Stimulated activated CD4-positive, alpha-beta T cell treated with anti-CD3 and anti-CD28 coated beads, TNF-alpha, amount 100 ng/mL, for 24 hours (primary cell): ENCODE measurements at regions not wholly inside any gene's neighbourhood (a gene's known extent, or its start where the extent isn't known, plus 50 kb on each side); places are given as distances from the start of the nearest gene placed in this dataset.

Experiments
- DNase-seq, 3 experiments: peaks; one replicate each; pipeline ENCODE4 v3.0.0-alpha.2; 2020; ENCODE audit warnings: low read depth in 3 of 3

DNA sequence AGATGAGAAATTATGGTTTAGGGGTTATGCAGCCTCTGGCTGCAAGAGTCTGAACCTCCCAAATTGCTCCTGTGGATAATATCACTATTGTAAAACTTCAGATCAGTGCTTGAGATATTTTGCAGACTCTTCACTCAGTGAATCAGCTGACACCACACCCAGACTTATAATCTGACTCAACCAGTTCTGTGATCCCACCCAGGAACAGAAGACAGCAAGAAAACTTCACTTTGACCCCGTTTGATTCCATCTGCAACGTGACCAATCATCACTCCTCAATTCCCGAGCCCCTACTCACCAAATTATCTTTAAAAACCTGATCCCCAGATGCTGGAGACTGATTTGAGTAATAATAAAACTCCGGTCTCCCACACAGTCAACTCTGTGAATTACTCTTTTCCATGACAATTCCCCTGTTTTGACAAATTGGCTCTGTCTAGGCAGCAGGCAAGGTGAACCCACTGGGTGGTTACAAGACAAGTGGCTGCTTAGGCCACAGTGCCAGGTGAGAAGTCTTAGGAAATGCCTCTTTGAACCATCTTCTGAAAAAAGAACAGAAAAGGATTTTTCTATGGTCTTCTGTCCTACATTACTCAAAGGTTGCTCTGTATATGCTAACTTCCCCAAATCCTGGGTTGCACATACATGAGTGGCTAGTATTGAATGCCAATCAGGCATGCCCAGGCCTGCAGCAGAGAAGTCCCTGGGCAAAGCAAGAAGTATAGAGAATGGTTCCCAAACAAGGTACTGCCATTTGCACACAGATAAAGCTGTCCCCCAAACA lies 588.0 kb downstream of the PRELID2 start:
- no peak for DNase-seq

DNA sequence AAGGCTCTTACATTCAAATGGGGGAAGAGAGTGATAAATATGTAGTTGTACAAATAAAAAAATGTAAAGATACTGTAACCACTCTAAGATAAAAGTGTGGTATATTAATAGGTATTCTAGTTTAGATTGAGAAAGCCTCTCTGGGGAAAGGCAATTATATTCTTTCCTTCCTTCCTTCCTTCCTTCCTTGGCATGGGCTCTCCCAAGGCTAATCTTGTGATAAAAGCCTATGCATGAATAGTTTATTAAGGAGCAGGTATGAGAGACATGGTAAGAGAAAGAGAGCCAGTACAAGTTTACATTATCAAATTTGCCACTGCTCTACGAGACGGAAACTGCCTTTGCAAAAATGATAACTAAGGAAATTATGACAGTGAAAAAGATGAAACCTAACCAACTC lies 588.8 kb downstream of the PRELID2 start:
- DNase-seq, result no peak

- no peak for DNase-seq
Measured at GRCh38 chr5:145245354-145245753, 589.8 kb downstream of the PRELID2 start.

GRCh38 chr5:145244788-145245187 lies 590.4 kb downstream of the PRELID2 start:
- no peak for DNase-seq

GRCh38 chr5:145244251-145244650 lies 590.9 kb downstream of the PRELID2 start:
- no peak for DNase-seq

DNA sequence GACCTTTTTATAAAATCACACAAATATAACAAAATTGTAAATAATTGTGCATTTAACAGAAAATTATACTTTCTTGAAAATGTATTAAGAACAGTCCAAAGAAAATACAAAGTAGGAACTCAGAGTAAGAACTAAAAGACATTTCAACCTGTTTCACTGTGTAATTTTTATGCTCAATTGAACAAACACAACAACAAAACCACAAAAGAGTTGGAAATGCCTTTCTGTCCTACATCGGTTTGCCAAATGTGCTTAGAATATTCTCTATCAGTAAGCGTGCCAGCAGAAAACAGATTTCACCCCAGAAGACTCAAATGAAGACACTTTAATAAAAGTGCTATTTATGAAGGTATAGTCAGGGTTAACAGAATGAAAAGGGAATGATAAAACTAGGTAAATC lies 592.1 kb downstream of the PRELID2 start:
- DNase-seq, result no peak

- DNase-seq, result no peak
Measured at GRCh38 chr5:145242551-145242950, 592.6 kb downstream of the PRELID2 start.

DNA sequence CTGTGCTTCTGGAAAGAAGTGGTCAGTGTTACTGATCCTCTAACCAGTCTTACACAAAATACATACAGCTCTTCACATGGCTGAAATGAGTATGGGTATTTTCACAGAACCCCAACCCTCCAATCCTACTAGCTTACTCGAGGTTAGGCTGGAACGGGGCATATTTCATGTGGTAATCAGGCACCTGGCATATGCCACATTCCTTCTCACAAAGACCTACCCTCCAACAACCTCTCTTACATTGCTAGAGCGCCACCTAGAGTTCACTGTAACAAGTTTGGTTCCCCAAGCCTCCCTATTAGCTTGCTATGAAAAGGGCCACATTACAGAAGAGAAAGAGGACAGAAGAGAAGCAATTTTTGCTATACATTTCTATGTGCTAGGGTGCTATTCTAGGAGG lies 597.3 kb downstream of the PRELID2 start:
- DNase-seq, result no peak

DNA sequence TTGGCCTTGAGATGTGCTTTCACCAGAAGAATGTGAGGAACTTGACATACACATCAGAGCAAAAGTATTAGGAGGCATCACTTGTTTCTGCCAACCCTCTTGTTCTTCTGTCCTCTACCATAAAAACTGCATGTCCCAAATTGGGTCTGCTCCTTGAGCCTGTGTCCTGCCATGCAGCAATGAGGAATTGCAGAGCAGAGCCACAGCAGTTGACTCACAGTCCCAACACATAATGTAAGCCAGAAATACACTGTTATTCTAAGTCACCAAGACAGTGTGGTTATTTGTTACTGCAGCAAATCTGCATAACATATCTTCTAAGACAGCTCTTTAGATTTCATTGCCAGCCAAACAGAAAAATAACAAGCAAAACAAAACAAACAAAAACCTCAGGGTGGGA lies 598.2 kb downstream of the PRELID2 start:
- no peak for DNase-seq

DNA sequence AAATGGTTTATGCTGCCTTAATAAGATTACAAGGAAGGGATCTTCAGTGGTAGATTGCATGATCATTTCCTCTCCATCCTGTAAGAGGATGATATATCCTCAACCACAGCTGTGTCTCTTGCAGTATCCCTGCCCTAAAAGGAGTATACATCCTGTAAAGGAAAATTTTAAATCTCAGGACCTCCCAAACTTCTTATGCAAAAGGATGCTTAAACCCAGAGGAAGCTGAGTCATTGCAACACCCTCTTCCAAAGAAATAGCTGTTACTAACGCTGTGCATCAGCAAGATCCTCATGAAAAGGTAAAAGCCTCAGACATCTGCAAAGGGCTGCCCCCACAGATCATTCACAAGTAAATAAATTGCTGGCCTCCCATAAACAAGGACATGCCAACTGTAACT lies 599.0 kb downstream of the PRELID2 start:
- DNase-seq, result no peak

GRCh38 chr5:145233461-145233860 lies 601.7 kb downstream of the PRELID2 start:
- DNase-seq, result no peak

DNA sequence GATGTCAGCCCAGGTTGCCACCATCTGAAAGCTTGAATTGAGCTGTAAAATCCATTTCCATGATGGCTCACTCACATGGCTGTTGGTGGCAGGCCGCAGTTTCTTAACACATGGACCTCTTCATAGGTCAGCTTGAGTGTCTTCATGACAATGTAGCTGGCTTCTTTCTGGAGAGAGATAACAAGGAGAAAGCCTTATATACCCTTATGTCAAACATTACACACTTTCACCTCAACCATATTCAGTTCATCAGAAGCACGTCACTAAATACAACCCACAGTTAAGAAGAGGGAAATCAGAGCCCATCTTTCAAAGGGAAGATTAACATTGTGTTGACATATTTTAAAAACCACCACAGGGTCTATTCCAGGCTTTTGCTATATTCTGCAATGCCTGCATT lies 604.4 kb downstream of the PRELID2 start:
- no peak for DNase-seq

- no peak for DNase-seq
Measured at GRCh38 chr5:145228564-145228963, 606.6 kb downstream of the PRELID2 start.

DNA sequence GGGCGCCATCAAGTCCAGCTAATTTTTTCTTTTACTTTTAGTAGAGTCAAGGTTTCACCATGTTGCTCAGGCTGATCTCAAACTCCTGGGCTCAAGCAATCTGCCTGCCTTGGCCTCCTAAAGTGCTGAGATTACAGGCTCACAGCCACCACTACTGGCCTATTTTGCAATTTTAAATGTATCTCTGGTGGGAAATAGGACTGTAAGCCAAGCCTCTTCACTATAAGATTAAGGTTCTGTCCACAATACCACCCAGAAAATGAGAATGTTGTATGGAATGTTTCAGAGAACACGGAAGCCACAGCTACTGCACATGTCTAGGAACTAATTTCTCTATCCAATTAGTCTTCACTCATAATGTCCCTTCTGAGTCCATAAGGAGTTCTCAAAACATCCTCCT lies 607.3 kb downstream of the PRELID2 start:
- no peak for DNase-seq

DNA sequence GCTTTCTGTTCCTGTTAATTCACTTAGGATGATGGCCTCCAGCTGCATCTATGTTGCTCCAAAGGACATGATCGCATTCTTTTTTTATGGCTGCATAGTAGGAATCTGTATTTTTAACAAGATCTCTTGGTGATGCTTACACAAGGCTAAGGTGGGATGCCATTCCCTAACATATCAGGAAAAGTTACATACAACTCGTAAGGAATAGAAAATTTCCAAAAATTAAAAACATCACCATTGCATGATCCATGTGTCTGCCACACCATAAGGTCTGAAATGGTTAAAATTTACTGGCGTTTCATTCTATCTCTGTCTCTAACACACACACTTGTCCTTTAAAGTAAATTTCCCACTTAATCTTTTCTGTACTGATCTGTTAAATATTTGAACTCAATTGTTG lies 608.4 kb downstream of the PRELID2 start:
- no peak for DNase-seq

DNA sequence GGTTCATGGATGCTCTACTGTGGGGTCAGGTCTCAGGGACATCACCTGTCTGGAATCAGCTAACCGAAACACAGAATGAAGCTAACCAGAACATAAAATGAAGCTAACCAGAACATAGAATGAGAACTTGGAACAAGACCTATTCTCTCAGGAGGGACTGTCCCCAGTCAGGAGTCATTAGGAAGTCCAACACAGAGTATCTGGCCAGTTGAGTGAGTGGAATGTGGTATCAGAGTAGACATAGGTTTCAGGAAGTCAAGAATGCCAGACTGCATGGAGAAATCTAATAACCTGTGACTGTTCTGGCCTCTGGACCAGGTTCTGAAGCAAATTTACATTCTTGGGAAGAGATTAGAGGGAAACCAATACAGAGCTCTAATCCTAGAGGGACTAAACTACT lies 609.6 kb downstream of the PRELID2 start:
- DNase-seq, result no peak

DNA sequence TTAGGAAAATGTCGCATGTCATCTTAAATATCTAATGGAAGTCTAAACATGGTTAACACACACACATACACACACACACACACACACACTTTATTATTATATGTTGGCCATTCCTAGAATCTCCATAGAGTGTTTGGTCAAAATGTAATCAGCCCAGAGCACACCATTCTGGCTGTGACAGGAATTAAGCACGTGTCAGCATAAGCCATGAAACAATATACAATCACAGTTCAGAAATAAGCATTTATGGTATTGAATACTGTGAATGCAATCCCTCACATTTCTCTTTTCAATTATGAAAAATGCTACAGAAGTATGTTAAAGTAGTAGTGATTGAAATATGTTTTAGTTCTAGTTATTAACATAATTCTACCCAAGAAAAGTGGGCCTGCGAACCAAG lies 611.6 kb downstream of the PRELID2 start:
- DNase-seq, result no peak

DNA sequence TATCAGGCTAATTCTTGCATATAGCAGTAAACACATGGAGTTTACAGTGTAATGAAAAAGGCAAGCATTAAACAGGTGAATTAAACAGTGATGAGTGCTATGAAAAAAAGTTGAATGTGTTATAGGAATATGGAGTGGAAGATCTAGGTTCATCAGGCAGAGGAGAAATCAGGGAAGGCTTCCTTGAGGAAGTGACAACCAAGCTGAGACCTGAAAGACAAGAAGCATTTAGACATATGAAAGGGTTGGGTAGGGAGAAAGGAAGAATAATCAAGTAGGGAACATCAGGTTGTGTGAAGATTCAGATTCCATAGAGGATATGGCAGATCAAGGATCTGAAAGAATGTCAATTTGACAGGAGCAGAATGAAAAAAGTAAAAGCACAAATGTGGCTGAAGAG lies 612.5 kb downstream of the PRELID2 start:
- DNase-seq, result no peak

- DNase-seq, result no peak
Measured at GRCh38 chr5:145221416-145221815, 613.7 kb downstream of the PRELID2 start.

DNA sequence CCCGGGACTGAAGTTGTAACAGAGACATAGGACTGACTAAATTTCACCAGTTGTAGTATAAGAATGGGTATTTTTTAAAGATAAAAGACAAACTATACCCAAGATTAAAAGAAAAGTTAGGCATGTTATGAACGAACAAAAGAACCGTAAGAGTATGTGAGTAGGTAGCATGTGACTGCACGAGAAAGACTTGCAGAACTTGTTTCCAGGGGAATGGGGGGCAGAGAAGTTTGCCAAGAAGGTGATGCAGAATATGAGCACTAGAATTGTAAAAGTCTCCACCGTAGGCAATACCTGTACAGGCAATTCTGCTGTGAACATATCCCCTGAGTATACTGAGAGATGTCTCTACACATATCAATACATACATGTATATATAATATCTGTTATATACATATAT lies 614.7 kb downstream of the PRELID2 start:
- DNase-seq, result no peak

GRCh38 chr5:145218982-145219381 lies 616.2 kb downstream of the PRELID2 start:
- no peak for DNase-seq

- no peak for DNase-seq
Measured at GRCh38 chr5:145218019-145218418, 617.1 kb downstream of the PRELID2 start.

DNA sequence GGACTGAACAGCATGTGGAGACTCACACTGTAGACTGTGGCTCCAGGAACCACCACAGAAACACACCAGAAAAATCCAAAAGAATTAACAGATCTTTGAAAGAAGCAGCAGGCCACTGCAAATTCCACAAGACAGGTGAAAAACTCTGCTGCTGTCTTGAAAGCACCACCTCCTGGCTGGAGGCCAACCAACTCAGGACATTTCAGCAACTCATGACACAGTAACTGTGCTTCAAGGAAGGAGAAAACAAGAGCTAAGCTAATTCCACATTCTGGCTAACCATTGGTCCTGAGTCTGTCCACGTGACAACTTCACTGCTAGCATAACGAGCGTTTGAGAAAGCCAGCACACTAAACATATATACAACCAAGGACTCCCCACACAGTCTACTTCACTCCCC lies 625.1 kb downstream of the PRELID2 start:
- DNase-seq, result no peak

DNA sequence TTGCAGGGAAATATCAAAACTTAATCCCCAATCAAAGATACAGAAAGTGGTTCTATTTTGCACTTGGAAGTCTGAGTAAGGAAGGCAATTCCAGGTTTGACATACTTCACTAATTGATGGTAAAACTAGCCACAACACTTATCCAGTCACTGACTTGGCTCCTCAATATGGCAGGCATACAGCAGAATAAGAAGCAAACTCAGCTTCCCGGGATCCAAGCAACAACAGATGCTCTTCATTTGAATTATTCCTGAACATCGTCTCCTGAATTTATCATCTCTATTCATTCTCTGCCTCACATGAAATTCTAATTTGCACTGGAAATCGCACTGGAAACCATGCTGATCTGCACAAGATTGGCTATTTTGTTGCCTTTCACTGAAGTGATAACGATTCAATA lies 629.6 kb downstream of the PRELID2 start:
- DNase-seq, result no peak
